GM10266 (cell line): ENCODE measurements at regions not wholly inside any gene's neighbourhood (a gene's known extent, or its start where the extent isn't known, plus 50 kb on each side); places are given as distances from the start of the nearest gene placed in this dataset.
"Not testable (repeated sequence)": the region's sequence is repeated elsewhere in the genome, so short reads cannot be mapped to it uniquely, and the experiment has no call there.

Experiments
- DNase-seq: peaks from one replicate; pipeline ENCODE4 v3.0.0; 2012; ENCODE audit errors: extremely low spot score
- TF ChIP-seq, protein P1 (sequence below): IDR thresholded peaks from 2 replicates; pipeline ENCODE4 v1.5.1; 2012; ENCODE audit warnings: mild to moderate bottlenecking, low read depth; ENCODE audit not compliant: control insufficient read depth, insufficient read depth; ENCODE audit errors: missing control alignments

GRCh38 chr21:25453524-25453923 is 153.8 kb downstream of the MRPL39 start:
- DNase-seq: no peak
- TF ChIP-seq, protein P1, sequence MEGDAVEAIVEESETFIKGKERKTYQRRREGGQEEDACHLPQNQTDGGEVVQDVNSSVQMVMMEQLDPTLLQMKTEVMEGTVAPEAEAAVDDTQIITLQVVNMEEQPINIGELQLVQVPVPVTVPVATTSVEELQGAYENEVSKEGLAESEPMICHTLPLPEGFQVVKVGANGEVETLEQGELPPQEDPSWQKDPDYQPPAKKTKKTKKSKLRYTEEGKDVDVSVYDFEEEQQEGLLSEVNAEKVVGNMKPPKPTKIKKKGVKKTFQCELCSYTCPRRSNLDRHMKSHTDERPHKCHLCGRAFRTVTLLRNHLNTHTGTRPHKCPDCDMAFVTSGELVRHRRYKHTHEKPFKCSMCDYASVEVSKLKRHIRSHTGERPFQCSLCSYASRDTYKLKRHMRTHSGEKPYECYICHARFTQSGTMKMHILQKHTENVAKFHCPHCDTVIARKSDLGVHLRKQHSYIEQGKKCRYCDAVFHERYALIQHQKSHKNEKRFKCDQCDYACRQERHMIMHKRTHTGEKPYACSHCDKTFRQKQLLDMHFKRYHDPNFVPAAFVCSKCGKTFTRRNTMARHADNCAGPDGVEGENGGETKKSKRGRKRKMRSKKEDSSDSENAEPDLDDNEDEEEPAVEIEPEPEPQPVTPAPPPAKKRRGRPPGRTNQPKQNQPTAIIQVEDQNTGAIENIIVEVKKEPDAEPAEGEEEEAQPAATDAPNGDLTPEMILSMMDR: no peak

GRCh38 chr21:25449950-25450349 is 157.3 kb downstream of the MRPL39 start:
- DNase-seq: no peak
- TF ChIP-seq, protein P1: no peak

DNA sequence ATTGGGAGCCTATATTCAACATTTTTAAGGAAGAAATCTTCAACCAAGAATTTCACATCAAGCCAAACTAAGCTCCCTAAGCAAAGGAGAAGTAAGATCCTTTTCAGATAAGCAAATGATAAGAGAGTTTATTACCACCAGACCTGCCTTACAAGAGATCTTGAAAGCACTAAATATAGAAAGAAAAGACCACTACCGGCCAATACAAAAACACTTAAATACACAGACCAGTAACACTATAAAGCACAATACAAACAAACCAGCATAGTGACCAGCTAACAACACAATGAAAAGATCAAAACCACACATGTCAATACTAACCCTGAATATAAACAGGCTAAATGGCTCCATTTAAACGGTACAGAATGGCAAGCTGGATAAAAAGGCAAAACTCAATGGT is 165.4 kb downstream of the MRPL39 start:
- TF ChIP-seq, protein P1: no peak
- DNase-seq: no peak

- DNase-seq: not testable (repeated sequence)
Observed at GRCh38 chr21:25437465-25437864, 169.8 kb downstream of the MRPL39 start.

DNA sequence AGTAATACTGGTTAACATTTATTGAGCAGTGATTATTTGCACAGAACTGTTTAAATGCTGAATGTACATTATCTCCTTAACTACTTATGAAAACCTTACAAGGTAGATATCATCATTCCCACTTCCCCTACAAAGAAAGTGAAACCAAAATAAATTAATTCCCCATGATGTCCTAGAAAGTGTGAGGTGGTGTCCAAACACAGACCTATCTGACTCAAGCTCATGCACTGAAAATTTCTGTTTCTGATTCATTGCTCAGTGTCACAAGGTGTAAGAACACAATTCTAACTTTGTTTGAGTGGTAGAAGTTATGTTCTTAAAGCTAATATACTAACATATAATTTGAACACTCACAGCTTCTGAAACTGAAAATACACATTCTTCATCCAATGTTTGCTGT is 178.7 kb downstream of the MRPL39 start:
- TF ChIP-seq, protein P1: no peak
- no peak for DNase-seq

- TF ChIP-seq, protein P1: no peak
- DNase-seq: no peak
Observed at GRCh38 chr21:25427828-25428227, 179.5 kb downstream of the MRPL39 start.

DNA sequence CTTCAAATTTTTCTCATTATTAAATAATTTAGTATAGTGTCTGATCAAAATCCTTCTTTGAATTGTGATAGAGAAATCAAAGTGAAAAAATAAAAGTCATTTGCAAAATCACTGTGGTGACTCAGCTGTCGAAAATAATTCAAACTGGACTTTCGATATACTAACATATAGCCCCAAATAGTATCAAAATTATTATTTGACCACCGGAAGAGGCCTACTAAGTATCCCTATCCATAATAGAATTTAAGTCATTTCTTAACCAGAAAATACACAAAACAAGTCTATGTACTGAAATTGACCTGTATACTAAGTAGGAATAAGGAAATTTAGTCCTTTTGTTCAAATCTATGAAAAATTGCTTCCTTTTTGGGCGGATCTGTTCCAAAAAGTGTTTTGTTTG is 180.7 kb downstream of the MRPL39 start:
- TF ChIP-seq, protein P1: no peak
- no peak for DNase-seq

DNA sequence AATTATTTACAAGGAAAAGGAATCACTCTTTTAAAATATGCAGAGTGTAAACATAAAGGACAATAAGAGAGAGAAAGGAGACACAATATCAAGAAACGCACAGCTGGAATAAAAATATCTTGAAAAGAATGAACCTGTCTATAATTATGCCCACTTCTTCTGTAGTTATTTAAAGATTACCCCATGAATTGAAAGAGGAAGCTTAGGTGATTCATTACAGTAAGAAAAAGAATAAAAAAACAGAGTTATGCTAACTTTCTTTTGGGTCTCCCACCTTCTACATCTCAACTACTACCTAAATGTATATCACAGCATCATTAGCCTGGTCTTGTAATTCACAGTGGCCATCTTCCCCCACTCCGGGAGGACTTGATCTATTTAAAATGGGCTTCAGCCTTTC is 182.1 kb downstream of the MRPL39 start:
- no peak for DNase-seq
- TF ChIP-seq, protein P1: no peak
